Kidney (tissue), 13 donors: ENCODE measurements at regions not wholly inside any gene's neighbourhood (a gene's known extent, or its start where the extent isn't known, plus 50 kb on each side); places are given as distances from the start of the nearest gene placed in this dataset.

ENCODE experiments used
- DNase-seq, 5 donors: peaks; one replicate each; pipeline ENCODE4 v3.0.0-alpha.2; 2013 to 2020
- FAIRE-seq: peaks from 2 replicates; lab custom pipeline; 2012; peaks lifted over from hg19 to GRCh38; lab: Jason Lieb, UNC
- H3K27ac ChIP-seq, 2 donors: one replicate each; pipeline ENCODE4 v1.7.0; 2013; ENCODE audit warnings: low read depth in 2 of 2, low read length in 2 of 2, inconsistent platforms in 1 of 2
- H3K27me3 ChIP-seq: one replicate; pipeline ENCODE4 v1.7.1; 2013; ENCODE audit warnings: low read length, inconsistent platforms; ENCODE audit not compliant: control insufficient read depth, insufficient read depth
- H3K36me3 ChIP-seq, 3 donors: one replicate each; pipeline versions ENCODE4 v1.7.0 to v1.7.1; 2013; ENCODE audit warnings: low read length in 3 of 3, control low read depth in 1 of 3, inconsistent platforms in 1 of 3; ENCODE audit not compliant: insufficient read depth in 3 of 3, control insufficient read depth in 2 of 3
- H3K4me1 ChIP-seq, 3 donors: one replicate each; pipeline versions ENCODE4 v1.7.0 to v1.7.1; 2013; ENCODE audit warnings: low read length in 3 of 3, inconsistent platforms in 1 of 3, low read depth in 1 of 3; ENCODE audit not compliant: control insufficient read depth in 2 of 3, insufficient read depth in 2 of 3
- H3K4me3 ChIP-seq, 3 donors: one replicate each; pipeline versions ENCODE4 v1.7.0 to v1.8.1; 2013; ENCODE audit warnings: low read length in 3 of 3, control low read depth in 1 of 3, inconsistent platforms in 1 of 3
- H3K9ac ChIP-seq, 3 donors: one replicate each; pipeline versions ENCODE4 v1.7.0 to v1.7.1; 2013; ENCODE audit warnings: low read length in 3 of 3, control low read depth in 1 of 3, inconsistent platforms in 1 of 3
- H3K9me3 ChIP-seq, 3 donors: one replicate each; pipeline versions ENCODE4 v1.7.0 to v1.7.1; 2013; ENCODE audit warnings: low read length in 3 of 3, control low read depth in 1 of 3, inconsistent platforms in 1 of 3; ENCODE audit not compliant: control insufficient read depth in 2 of 3, insufficient read depth in 1 of 3
- CTCF ChIP-seq: IDR thresholded peaks from 3 replicates; pipeline ENCODE4 v1.5.1; 2012; ENCODE audit warnings: mild to moderate bottlenecking, moderate library complexity, borderline replicate concordance; ENCODE audit not compliant: insufficient read depth; ENCODE audit errors: extremely low read depth
- intact Hi-C: fragments of 100-400 bp; cut with DNase I; formaldehyde crosslinking; loops from one replicate; pipeline ENCODE4 v1.11.1; 2022
- donor health status: control.
- donor health status: control.
- donor health status: control.
- donor health status: control.
- donor health status: control.
- donor health status: DM: yes; HTN: yes; CAD: no.
- donor health status: Normal renal cell carcinoma (clear cell type).

GRCh38 chr2:120858361-120859106 is 122.9 kb downstream of the GLI2 start:
- H3K4me1 ChIP-seq = peaks cover 0 to 3% (median 0%) of the 10 kb centered on the region in 3 donors
- intact Hi-C loops = no loop called here
- no peaks in the 10 kb centered on the region for H3K9me3 ChIP-seq
- peak in 1 of 5 donors; percentile 38 for DNase-seq
- FAIRE-seq = no peak
- H3K27me3 ChIP-seq = no peaks in the 10 kb centered on the region
- H3K36me3 ChIP-seq = no peaks in the 10 kb centered on the region
- no peak for TF ChIP-seq CTCF
- no peak overlapping the region for H3K4me3 ChIP-seq
- no peak overlapping the region for H3K27ac ChIP-seq
- no peak overlapping the region for H3K9ac ChIP-seq

- Histone ChIP-seq H3K27me3 (no peaks in the 10 kb centered on the region), H3K4me1 (peaks cover 0 to 3% (median 0%) of the 10 kb centered on the region in 3 donors), H3K4me3 (no peak overlapping the region), H3K27ac (no peak overlapping the region), H3K9me3 (no peaks in the 10 kb centered on the region), H3K9ac (no peak overlapping the region), H3K36me3 (no peaks in the 10 kb centered on the region)
- TF ChIP-seq CTCF = no peak
- intact Hi-C loops = no loop called here
- FAIRE-seq = no peak
- peak in 2 of 5 donors; percentile 53 to 81 for DNase-seq
Measured at GRCh38 chr2:120859128-120859527, 123.5 kb downstream of the GLI2 start.

DNA sequence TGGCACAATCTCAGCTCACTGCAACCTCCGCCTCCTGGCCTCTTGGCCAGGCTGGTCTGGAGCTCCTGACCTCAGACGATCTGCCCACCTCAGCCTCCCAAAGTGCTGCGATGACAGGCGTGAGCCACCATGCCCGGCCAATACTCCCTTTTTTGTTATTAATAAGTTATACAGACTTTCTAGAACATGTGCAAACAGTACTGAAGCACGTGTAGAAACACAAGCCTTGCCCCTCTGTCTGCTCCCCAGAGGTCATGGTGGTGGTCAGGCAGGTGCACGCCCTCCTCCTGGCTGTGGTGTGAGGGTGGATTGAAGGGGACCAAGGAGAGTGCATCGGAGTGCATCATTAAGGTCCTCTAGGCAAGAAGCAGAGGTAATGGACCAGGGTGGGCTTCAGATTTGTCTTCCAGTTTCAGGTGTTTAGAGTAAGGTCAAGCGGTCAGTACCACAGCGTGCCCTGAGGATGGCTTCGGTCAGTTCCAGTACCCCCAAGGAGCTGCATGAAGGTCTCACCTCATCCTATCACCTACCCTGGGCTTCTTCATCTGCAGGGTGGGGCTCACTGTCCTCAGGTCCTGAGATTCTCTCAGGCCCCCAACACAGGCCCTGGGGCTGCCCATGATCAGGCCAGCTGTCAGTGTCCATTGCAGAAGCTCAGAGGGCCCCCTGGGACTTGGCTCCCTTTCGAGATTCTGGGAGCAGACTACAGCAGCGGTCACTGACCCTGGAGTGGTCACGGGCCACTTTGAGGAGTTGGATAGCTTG is 124.3 kb downstream of the GLI2 start:
- Histone ChIP-seq H3K27me3 (no peaks in the 10 kb centered on the region), H3K36me3 (no peaks in the 10 kb centered on the region), H3K27ac (no peak overlapping the region), H3K9me3 (no peaks in the 10 kb centered on the region), H3K9ac (no peak overlapping the region), H3K4me3 (no peak overlapping the region), H3K4me1 (peaks cover 0 to 3% (median 0%) of the 10 kb centered on the region in 3 donors)
- intact Hi-C loops = no loop called here
- FAIRE-seq (no peak), DNase-seq (no peak)
- no peak for TF ChIP-seq CTCF
